ENCODE measurements at regions not wholly inside any gene's neighbourhood (a gene's known extent, or its start where the extent isn't known, plus 50 kb on each side); places are given as distances from the start of the nearest gene placed in this dataset.
"Not testable (repeated sequence)": the region's sequence is repeated elsewhere in the genome, so short reads cannot be mapped to it uniquely, and the experiment has no call there.

DNA sequence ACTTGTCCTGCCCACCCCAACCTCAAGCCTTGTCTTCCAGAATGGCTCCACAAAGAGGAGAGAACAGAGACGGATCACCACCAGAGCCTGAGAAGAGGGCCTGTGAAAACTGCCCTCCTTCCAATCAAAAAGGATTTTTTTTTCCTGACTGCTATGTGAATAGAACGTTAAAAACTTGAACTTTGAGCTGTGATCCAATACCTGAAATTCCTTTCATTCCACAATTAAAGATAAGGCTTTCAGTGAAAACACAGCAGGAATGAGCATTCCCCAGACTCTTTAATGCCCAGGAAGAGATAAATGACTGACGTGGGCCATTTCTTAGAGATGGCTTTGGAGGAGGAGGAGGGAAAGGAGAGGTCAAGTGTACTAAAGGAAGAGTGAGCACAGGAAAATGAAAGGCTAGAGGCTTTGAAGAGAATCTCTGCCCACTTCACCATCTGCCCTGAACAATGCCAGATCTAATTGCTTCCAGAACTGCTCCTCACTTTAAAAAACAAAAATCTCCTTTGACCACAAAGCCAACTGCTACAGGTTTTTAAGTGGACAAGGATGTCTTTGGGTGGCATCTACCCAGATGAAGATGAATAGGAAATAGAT lies 177.9 kb upstream of the MAP3K1 start:
- Histone ChIP-seq H3K27me3 (ENCODE audit: insufficient read depth, insufficient read length) (no peaks in the 10 kb centered on the region), H3K4me3 (ENCODE audit: insufficient read length, low read depth) (no peak overlapping the region), H3K4me1 (ENCODE audit: insufficient read depth, insufficient read length) (no peaks in the 10 kb centered on the region), H3K36me3 (ENCODE audit: insufficient read depth, insufficient read length, low read length) (no peaks in the 10 kb centered on the region), H3K9me3 (ENCODE audit: insufficient read depth, low read length) (no peaks in the 10 kb centered on the region), H3K9ac (ENCODE audit: insufficient read length, low read depth) (no peak overlapping the region)
- TF ChIP-seq ZNF274 (IDR thresholded peaks at IDR 0.05; ENCODE audit: low read depth, low read length): no peak
- DNase-seq (ENCODE audit: low read depth, low spot score): no peak

- no peaks in the 10 kb centered on the region for H3K36me3 ChIP-seq (ENCODE audit: insufficient read depth, insufficient read length, low read length)
- no peak for DNase-seq (ENCODE audit: low read depth, low spot score)
- TF ChIP-seq YY1 (IDR thresholded peaks at IDR 0.05; ENCODE audit: insufficient read depth, insufficient read length): no peak
- TF ChIP-seq ZNF274 (IDR thresholded peaks at IDR 0.05; ENCODE audit: low read depth, low read length): no peak
- no peak for TF ChIP-seq SUZ12 (IDR thresholded peaks at IDR 0.05; ENCODE audit: extremely low read depth, insufficient read depth, insufficient read length)
- no peak overlapping the region for H3K4me3 ChIP-seq (ENCODE audit: insufficient read length, low read depth)
- no peak overlapping the region for H3K9ac ChIP-seq (ENCODE audit: insufficient read length, low read depth)
- H3K27me3 ChIP-seq (ENCODE audit: insufficient read depth, insufficient read length): no peaks in the 10 kb centered on the region
- no peaks in the 10 kb centered on the region for H3K4me1 ChIP-seq (ENCODE audit: insufficient read depth, insufficient read length)
- peaks cover 2% of the 10 kb centered on the region; the same call in 1 of the 2 replicates for H3K9me3 ChIP-seq (ENCODE audit: insufficient read depth, low read length)
Measured at GRCh38 chr5:56633950-56634349, 181.4 kb upstream of the MAP3K1 start.

GRCh38 chr5:56632939-56633338 lies 182.4 kb upstream of the MAP3K1 start:
- Histone ChIP-seq H3K9ac (ENCODE audit: insufficient read length, low read depth) (no peak overlapping the region), H3K9me3 (ENCODE audit: insufficient read depth, low read length) (peaks cover 8% of the 10 kb centered on the region; the same call in 1 of the 2 replicates), H3K36me3 (ENCODE audit: insufficient read depth, insufficient read length, low read length) (no peaks in the 10 kb centered on the region), H3K4me1 (ENCODE audit: insufficient read depth, insufficient read length) (no peaks in the 10 kb centered on the region), H3K27me3 (ENCODE audit: insufficient read depth, insufficient read length) (no peaks in the 10 kb centered on the region), H3K4me3 (ENCODE audit: insufficient read length, low read depth) (no peak overlapping the region)
- DNase-seq (ENCODE audit: low read depth, low spot score): no peak
- TF ChIP-seq SUZ12 (IDR thresholded peaks at IDR 0.05; ENCODE audit: extremely low read depth, insufficient read depth, insufficient read length) (no peak), ZNF274 (IDR thresholded peaks at IDR 0.05; ENCODE audit: low read depth, low read length) (no peak), YY1 (IDR thresholded peaks at IDR 0.05; ENCODE audit: insufficient read depth, insufficient read length) (no peak)

DNA sequence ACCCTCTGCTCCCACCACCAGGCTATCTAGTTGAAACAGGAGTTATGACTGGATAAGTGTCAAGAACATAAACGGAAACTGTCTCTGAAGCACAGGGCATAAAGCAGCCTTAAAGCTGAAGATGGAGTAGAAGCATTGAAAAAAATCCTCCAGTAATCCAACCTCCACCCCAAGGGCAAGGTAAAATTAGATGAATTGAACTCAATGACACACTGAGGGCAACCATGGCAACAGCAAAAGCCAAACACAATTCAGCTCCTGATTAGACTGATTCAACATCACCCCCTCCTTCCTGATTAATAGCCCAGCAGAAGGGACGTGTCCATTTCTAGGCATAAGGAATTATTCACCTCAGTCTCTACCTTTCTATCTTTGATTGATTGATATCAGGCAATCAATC lies 183.2 kb upstream of the MAP3K1 start:
- H3K27me3 ChIP-seq (ENCODE audit: insufficient read depth, insufficient read length): no peaks in the 10 kb centered on the region
- no peak overlapping the region for H3K4me3 ChIP-seq (ENCODE audit: insufficient read length, low read depth)
- no peaks in the 10 kb centered on the region for H3K4me1 ChIP-seq (ENCODE audit: insufficient read depth, insufficient read length)
- H3K9ac ChIP-seq (ENCODE audit: insufficient read length, low read depth): no peak overlapping the region
- no peak for DNase-seq (ENCODE audit: low read depth, low spot score)
- TF ChIP-seq YY1 (IDR thresholded peaks at IDR 0.05; ENCODE audit: insufficient read depth, insufficient read length) (no peak), SUZ12 (IDR thresholded peaks at IDR 0.05; ENCODE audit: extremely low read depth, insufficient read depth, insufficient read length) (no peak), ZNF274 (IDR thresholded peaks at IDR 0.05; ENCODE audit: low read depth, low read length) (no peak)
- H3K36me3 ChIP-seq (ENCODE audit: insufficient read depth, insufficient read length, low read length): no peaks in the 10 kb centered on the region
- H3K9me3 ChIP-seq (ENCODE audit: insufficient read depth, low read length): peaks cover 11% of the 10 kb centered on the region; the same call in 1 of the 2 replicates

- H3K9ac ChIP-seq (ENCODE audit: insufficient read length, low read depth): no peak overlapping the region
- H3K4me3 ChIP-seq (ENCODE audit: insufficient read length, low read depth): no peak overlapping the region
- H3K9me3 ChIP-seq (ENCODE audit: insufficient read depth, low read length): peaks cover 13% of the 10 kb centered on the region; the same call in 1 of the 2 replicates
- TF ChIP-seq ZNF274 (IDR thresholded peaks at IDR 0.05; ENCODE audit: low read depth, low read length) (no peak), SUZ12 (IDR thresholded peaks at IDR 0.05; ENCODE audit: extremely low read depth, insufficient read depth, insufficient read length) (no peak), YY1 (IDR thresholded peaks at IDR 0.05; ENCODE audit: insufficient read depth, insufficient read length) (no peak)
- no peaks in the 10 kb centered on the region for H3K27me3 ChIP-seq (ENCODE audit: insufficient read depth, insufficient read length)
- H3K36me3 ChIP-seq (ENCODE audit: insufficient read depth, insufficient read length, low read length): no peaks in the 10 kb centered on the region
- H3K4me1 ChIP-seq (ENCODE audit: insufficient read depth, insufficient read length): no peaks in the 10 kb centered on the region
- DNase-seq (ENCODE audit: low read depth, low spot score): no peak
Measured at GRCh38 chr5:56631719-56632118, 183.6 kb upstream of the MAP3K1 start.

GRCh38 chr5:56628616-56629015 lies 186.7 kb upstream of the MAP3K1 start:
- H3K27me3 ChIP-seq (ENCODE audit: insufficient read depth, insufficient read length); H3K9ac ChIP-seq (ENCODE audit: insufficient read length, low read depth); H3K4me1 ChIP-seq (ENCODE audit: insufficient read depth, insufficient read length); DNase-seq (ENCODE audit: low read depth, low spot score); H3K36me3 ChIP-seq (ENCODE audit: insufficient read depth, insufficient read length, low read length); H3K4me3 ChIP-seq (ENCODE audit: insufficient read length, low read depth): not testable (repeated sequence)
- H3K9me3 ChIP-seq (ENCODE audit: insufficient read depth, low read length): peaks cover 13% of the 10 kb centered on the region; the same call in 1 of the 2 replicates

DNA sequence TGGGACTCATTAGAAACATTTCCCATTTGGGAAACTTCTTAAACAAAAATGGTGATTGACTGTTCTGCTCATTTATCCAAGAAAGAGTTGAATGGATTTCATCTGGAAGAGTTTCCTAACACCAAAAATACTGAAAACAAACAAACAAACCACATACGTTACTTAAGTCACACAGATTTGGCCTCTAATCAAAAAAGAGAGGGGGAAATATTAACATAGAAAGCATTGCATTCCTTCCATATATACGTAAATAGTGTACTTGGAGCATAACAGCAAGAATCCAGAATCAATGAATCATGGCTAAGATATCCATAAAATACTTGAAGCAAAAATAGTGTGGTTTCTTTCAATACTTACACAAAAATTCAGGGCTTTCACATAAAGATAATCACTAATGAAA lies 189.8 kb upstream of the MAP3K1 start:
- H3K9ac ChIP-seq (ENCODE audit: insufficient read length, low read depth): no peak overlapping the region
- no peak for DNase-seq (ENCODE audit: low read depth, low spot score)
- no peaks in the 10 kb centered on the region for H3K27me3 ChIP-seq (ENCODE audit: insufficient read depth, insufficient read length)
- H3K36me3 ChIP-seq (ENCODE audit: insufficient read depth, insufficient read length, low read length): no peaks in the 10 kb centered on the region
- TF ChIP-seq YY1 (IDR thresholded peaks at IDR 0.05; ENCODE audit: insufficient read depth, insufficient read length): no peak
- TF ChIP-seq SUZ12 (IDR thresholded peaks at IDR 0.05; ENCODE audit: extremely low read depth, insufficient read depth, insufficient read length): no peak
- no peak for TF ChIP-seq ZNF274 (IDR thresholded peaks at IDR 0.05; ENCODE audit: low read depth, low read length)
- H3K9me3 ChIP-seq (ENCODE audit: insufficient read depth, low read length): peaks cover 13% of the 10 kb centered on the region; the same call in 1 of the 2 replicates
- H3K4me3 ChIP-seq (ENCODE audit: insufficient read length, low read depth): no peak overlapping the region
- H3K4me1 ChIP-seq (ENCODE audit: insufficient read depth, insufficient read length): no peaks in the 10 kb centered on the region

GRCh38 chr5:56624751-56625150 lies 190.6 kb upstream of the MAP3K1 start:
- Histone ChIP-seq H3K27me3 (ENCODE audit: insufficient read depth, insufficient read length) (no peaks in the 10 kb centered on the region), H3K9ac (ENCODE audit: insufficient read length, low read depth) (no peak overlapping the region), H3K9me3 (ENCODE audit: insufficient read depth, low read length) (peaks cover 13% of the 10 kb centered on the region; the same call in 1 of the 2 replicates), H3K36me3 (ENCODE audit: insufficient read depth, insufficient read length, low read length) (no peaks in the 10 kb centered on the region), H3K4me1 (ENCODE audit: insufficient read depth, insufficient read length) (no peaks in the 10 kb centered on the region), H3K4me3 (ENCODE audit: insufficient read length, low read depth) (no peak overlapping the region)
- no peak for DNase-seq (ENCODE audit: low read depth, low spot score)
- TF ChIP-seq SUZ12 (IDR thresholded peaks at IDR 0.05; ENCODE audit: extremely low read depth, insufficient read depth, insufficient read length) (no peak), YY1 (IDR thresholded peaks at IDR 0.05; ENCODE audit: insufficient read depth, insufficient read length) (no peak), ZNF274 (IDR thresholded peaks at IDR 0.05; ENCODE audit: low read depth, low read length) (no peak)

Data from NT2/D1 (cell line).